ENCODE measurements at regions not wholly inside any gene's neighbourhood (a gene's known extent, or its start where the extent isn't known, plus 50 kb on each side); places are given as distances from the start of the nearest gene placed in this dataset.

- no peak overlapping the region for H3K4me3 ChIP-seq (ENCODE audit: low read depth, low read length)
- H3K36me3 ChIP-seq (ENCODE audit: control insufficient read depth, insufficient read depth, low read length) = no peaks in the 10 kb centered on the region
- no peak for TF ChIP-seq CTCF (IDR thresholded peaks at IDR 0.05; ENCODE audit: insufficient read depth, low read length, severe bottlenecking)
- DNase-seq (ENCODE audit: low read depth) (no peak), FAIRE-seq (no peak)
- H3K27me3 ChIP-seq (ENCODE audit: control insufficient read depth, insufficient read depth, low read length) = no peaks in the 10 kb centered on the region
Observed at GRCh38 chrX:131778269-131779218, 234.7 kb downstream of the OR13H1 start.

DNA sequence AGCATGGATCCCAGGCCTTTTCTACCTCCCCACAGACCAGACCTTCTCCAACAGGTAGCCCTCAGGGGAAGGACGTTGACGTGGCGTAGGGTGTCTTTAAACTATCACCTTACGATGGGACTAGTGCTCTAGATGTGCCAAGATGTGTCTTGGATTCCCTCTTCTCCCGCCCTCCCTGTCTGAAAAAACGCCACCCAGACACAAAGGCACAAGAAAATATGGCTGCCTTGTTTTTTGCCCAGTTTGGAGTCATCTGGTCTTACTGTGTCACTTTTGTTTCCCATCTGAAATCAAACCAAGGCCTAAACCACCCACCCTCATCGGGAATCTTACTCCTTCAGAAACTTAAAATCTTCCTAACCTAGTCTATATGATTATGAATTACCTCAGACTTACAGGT is 235.4 kb downstream of the OR13H1 start:
- Histone ChIP-seq H3K27me3 (ENCODE audit: control insufficient read depth, insufficient read depth, low read length) (no peaks in the 10 kb centered on the region), H3K4me3 (ENCODE audit: low read depth, low read length) (no peak overlapping the region), H3K36me3 (ENCODE audit: control insufficient read depth, insufficient read depth, low read length) (no peaks in the 10 kb centered on the region)
- no peak for TF ChIP-seq CTCF (IDR thresholded peaks at IDR 0.05; ENCODE audit: insufficient read depth, low read length, severe bottlenecking)
- no peak for FAIRE-seq
- DNase-seq (ENCODE audit: low read depth) = no peak

- FAIRE-seq = no peak
- TF ChIP-seq CTCF (IDR thresholded peaks at IDR 0.05; ENCODE audit: insufficient read depth, low read length, severe bottlenecking) = no peak
- H3K4me3 ChIP-seq (ENCODE audit: low read depth, low read length) = no peak overlapping the region
- no peak for DNase-seq (ENCODE audit: low read depth)
- H3K36me3 ChIP-seq (ENCODE audit: control insufficient read depth, insufficient read depth, low read length) = no peaks in the 10 kb centered on the region
- no peaks in the 10 kb centered on the region for H3K27me3 ChIP-seq (ENCODE audit: control insufficient read depth, insufficient read depth, low read length)
Observed at GRCh38 chrX:131779741-131780140, 235.9 kb downstream of the OR13H1 start.

DNA sequence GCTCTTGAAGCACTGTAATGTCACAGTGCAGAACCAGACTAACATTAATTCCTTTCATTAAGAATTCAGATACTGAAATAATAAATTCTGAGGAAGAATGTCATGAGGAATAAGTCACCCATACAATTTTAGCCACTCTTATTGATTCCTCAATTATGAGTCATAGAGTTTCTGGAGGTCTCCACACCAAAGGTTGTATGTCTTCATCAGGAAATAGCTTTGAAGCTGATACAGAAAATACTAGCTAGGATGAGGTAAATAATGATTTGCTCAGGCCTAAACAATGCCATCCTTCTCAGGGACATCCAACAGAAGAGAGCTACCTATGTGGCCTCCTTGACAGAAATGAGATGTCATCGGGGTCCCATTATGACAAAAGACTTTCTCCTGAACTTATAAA is 238.8 kb downstream of the OR13H1 start:
- H3K36me3 ChIP-seq (ENCODE audit: control insufficient read depth, insufficient read depth, low read length) = no peaks in the 10 kb centered on the region
- DNase-seq (ENCODE audit: low read depth) = no peak
- FAIRE-seq = no peak
- no peaks in the 10 kb centered on the region for H3K27me3 ChIP-seq (ENCODE audit: control insufficient read depth, insufficient read depth, low read length)
- no peak overlapping the region for H3K4me3 ChIP-seq (ENCODE audit: low read depth, low read length)
- no peak for TF ChIP-seq CTCF (IDR thresholded peaks at IDR 0.05; ENCODE audit: insufficient read depth, low read length, severe bottlenecking)

GRCh38 chrX:131783555-131784308 is 239.4 kb upstream of the STK26 start:
- H3K4me3 ChIP-seq (ENCODE audit: low read depth, low read length) = no peak overlapping the region
- FAIRE-seq = peak; percentile 93
- no peaks in the 10 kb centered on the region for H3K27me3 ChIP-seq (ENCODE audit: control insufficient read depth, insufficient read depth, low read length)
- no peak for DNase-seq (ENCODE audit: low read depth)
- H3K36me3 ChIP-seq (ENCODE audit: control insufficient read depth, insufficient read depth, low read length) = no peaks in the 10 kb centered on the region
- TF ChIP-seq CTCF (IDR thresholded peaks at IDR 0.05; ENCODE audit: insufficient read depth, low read length, severe bottlenecking) = no peak
